WERI-Rb-1 (cell line): ENCODE measurements at regions not wholly inside any gene's neighbourhood (a gene's known extent, or its start where the extent isn't known, plus 50 kb on each side); places are given as distances from the start of the nearest gene placed in this dataset.

Source experiments
- DNase-seq: peaks from one replicate; pipeline ENCODE4 v3.0.0-alpha.2; 2020
- H3K27ac ChIP-seq: fragments of 250-450 bp; sonication (Bioruptor Pico); 2 replicates; pipeline ENCODE4 v1.5.1; 2020; ENCODE audit warnings: mild to moderate bottlenecking, moderate library complexity
- H3K27me3 ChIP-seq: fragments of 250-450 bp; sonication (Bioruptor Pico); 2 replicates; pipeline ENCODE4 v1.5.1; 2021; ENCODE audit warnings: mild to moderate bottlenecking, low read depth, moderate library complexity; ENCODE audit not compliant: insufficient read depth, severe bottlenecking
- H3K36me3 ChIP-seq: fragments of 250-450 bp; sonication (Bioruptor Pico); 2 replicates; pipeline ENCODE4 v1.5.1; 2020; ENCODE audit warnings: mild to moderate bottlenecking, moderate library complexity
- H3K4me3 ChIP-seq: 2 replicates; pipeline ENCODE4 v1.5.1; 2011; ENCODE audit warnings: low read depth, mild to moderate bottlenecking, control low read depth, low read length
- H3K9me3 ChIP-seq: fragments of 250-450 bp; sonication (Bioruptor Pico); 2 replicates; pipeline ENCODE4 v1.5.1; 2021; ENCODE audit warnings: mild to moderate bottlenecking, moderate library complexity; ENCODE audit not compliant: severe bottlenecking
- TF ChIP-seq, protein P1 (sequence below): IDR thresholded peaks from 2 replicates; pipeline ENCODE4 v1.5.1; 2011; ENCODE audit warnings: low read depth, mild to moderate bottlenecking, control low read depth, inconsistent platforms, low read length

GRCh38 chr16:25509456-25509855 is 182.3 kb upstream of the HS3ST4 start:
- H3K4me3 ChIP-seq, result no peak overlapping the region
- no peaks in the 10 kb centered on the region for H3K27me3 ChIP-seq
- H3K27ac ChIP-seq, result no peak overlapping the region
- no peaks in the 10 kb centered on the region for H3K36me3 ChIP-seq
- TF ChIP-seq, protein P1, sequence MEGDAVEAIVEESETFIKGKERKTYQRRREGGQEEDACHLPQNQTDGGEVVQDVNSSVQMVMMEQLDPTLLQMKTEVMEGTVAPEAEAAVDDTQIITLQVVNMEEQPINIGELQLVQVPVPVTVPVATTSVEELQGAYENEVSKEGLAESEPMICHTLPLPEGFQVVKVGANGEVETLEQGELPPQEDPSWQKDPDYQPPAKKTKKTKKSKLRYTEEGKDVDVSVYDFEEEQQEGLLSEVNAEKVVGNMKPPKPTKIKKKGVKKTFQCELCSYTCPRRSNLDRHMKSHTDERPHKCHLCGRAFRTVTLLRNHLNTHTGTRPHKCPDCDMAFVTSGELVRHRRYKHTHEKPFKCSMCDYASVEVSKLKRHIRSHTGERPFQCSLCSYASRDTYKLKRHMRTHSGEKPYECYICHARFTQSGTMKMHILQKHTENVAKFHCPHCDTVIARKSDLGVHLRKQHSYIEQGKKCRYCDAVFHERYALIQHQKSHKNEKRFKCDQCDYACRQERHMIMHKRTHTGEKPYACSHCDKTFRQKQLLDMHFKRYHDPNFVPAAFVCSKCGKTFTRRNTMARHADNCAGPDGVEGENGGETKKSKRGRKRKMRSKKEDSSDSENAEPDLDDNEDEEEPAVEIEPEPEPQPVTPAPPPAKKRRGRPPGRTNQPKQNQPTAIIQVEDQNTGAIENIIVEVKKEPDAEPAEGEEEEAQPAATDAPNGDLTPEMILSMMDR, result no peak
- no peak for DNase-seq
- H3K9me3 ChIP-seq, result no peaks in the 10 kb centered on the region

DNA sequence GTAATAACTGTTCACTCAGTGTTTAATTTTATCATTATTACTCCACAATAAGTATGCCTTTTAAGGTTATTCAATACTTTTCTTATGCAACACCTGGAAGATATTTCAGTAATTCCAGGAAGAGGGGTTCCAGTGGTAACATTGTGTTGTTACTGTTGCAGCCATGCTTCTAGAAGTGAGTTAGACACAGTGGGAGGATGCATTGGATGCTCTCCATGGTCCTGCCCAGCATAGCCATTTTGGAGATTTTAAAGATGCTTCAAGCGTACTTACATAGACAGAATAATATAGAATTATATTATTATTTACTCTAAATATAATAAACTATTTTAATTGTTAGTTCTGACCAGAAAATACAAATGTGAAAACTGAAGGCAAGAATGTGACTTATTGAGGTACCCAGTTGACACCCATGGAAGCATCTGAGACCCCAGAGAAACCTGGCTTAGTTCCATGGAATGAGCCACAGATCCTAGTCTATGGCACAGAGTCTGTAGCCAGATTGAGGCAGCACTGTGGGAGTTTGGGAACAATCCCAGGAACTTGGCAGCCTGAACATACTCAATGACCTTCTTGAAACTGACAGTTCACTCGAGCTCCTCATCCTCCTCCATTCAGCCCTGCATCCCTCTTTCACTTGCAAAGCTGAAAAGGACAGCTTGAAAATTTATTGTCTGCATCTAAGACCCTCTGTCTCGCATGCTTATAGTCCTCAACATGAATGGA is 190.1 kb upstream of the HS3ST4 start:
- TF ChIP-seq, protein P1, result no peak
- Histone ChIP-seq H3K27me3 (no peaks in the 10 kb centered on the region), H3K9me3 (no peaks in the 10 kb centered on the region), H3K36me3 (no peaks in the 10 kb centered on the region), H3K4me3 (no peak overlapping the region), H3K27ac (no peak overlapping the region)
- DNase-seq, result no peak

DNA sequence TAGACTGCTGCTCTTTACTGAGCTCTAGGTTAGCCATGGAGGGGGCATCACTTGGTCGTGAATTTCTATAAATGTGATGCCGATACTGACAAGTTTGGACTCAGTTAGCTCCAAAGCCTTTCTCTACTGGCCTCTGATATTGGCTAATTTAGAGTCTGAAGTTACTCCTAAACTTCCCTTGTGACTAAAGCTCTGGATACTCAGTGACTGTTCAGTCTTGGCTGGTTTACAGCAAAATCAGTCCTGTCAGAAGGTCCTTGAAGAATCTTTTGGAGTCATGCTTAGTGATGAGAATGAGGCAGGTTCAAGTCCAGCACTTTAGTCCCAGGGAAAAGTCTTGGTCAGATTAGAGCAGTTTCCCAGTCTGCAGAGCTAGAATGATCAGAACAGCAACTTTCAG is 197.5 kb upstream of the HS3ST4 start:
- no peaks in the 10 kb centered on the region for H3K36me3 ChIP-seq
- no peak overlapping the region for H3K4me3 ChIP-seq
- no peaks in the 10 kb centered on the region for H3K27me3 ChIP-seq
- DNase-seq, result no peak
- no peak overlapping the region for H3K27ac ChIP-seq
- TF ChIP-seq, protein P1, result no peak
- peaks cover 6% of the 10 kb centered on the region for H3K9me3 ChIP-seq

DNA sequence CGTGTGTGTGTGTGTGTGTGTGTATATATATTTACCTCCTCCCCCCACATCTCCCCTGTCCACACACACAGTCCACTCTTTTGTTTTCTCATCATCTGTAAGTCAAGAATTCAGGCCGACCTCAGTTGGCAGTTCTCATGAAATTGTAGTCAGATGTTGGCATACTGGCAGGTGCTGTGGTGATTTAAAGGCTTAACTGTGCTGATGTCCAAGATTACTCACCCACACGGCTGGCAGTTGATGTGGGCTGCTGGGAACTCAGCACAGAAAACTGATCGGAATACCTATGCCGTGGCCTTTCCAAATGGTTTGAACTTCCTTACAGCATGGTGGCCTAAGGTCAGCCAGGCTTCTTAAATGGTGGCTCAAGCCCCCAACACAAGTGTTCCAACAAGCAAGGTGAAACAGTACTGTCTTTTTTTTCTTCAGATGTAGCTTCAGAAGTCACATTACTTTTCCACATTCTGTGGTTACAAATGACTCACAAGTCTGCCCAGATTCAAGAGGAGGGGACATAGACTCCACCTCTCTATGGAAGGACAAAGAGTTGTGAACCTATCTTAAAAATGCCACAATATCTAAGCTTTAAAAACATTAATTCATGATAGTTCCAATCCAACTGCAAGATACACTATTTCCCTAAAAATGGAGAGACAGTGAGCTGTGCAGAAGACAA is 198.5 kb upstream of the HS3ST4 start:
- peaks cover 6% of the 10 kb centered on the region for H3K9me3 ChIP-seq
- no peak overlapping the region for H3K27ac ChIP-seq
- H3K36me3 ChIP-seq, result no peaks in the 10 kb centered on the region
- no peak for DNase-seq
- no peak overlapping the region for H3K4me3 ChIP-seq
- H3K27me3 ChIP-seq, result no peaks in the 10 kb centered on the region
- TF ChIP-seq, protein P1, result no peak

DNA sequence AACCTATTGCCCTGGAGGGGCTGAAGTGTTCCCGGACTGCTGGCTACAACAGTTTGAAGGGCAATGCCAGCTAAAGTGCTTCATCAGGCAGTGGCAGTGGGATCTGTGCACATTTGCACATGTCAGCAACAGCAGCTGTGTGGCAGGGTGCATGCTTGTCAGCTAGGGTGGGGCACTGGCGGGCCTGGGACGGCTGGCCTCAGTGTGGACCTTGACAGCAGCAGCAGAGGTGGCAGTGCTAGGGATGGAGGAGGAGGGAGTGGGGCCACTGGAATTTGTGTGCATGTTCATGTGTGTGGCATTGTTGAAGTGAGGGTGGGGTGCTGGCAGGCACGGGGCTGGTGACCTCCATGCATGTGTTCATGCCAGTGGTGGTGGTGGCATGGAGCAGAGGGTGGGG is 203.3 kb upstream of the HS3ST4 start:
- Histone ChIP-seq H3K27ac (no peak overlapping the region), H3K4me3 (no peak overlapping the region), H3K36me3 (no peaks in the 10 kb centered on the region), H3K27me3 (no peaks in the 10 kb centered on the region), H3K9me3 (peaks cover 13% of the 10 kb centered on the region)
- TF ChIP-seq, protein P1, result no peak
- no peak for DNase-seq
